K562 (cell line): ENCODE measurements at regions not wholly inside any gene's neighbourhood (a gene's known extent, or its start where the extent isn't known, plus 50 kb on each side); places are given as distances from the start of the nearest gene placed in this dataset.

ENCODE experiments used
- ATAC-seq: fragments of 200-7000 bp; cut with Tn5 transposase; 3 replicates; pipeline ENCODE4 v1.9.1; 2020; ENCODE audit warnings: moderate library complexity
- BruUV-seq: library from RNA; stranded (reverse); fragments of 400-500 nt; replicated peaks from 2 replicates; lab custom pipeline; 2021; lab: Mats Ljungman, UMichigan
- CTCF ChIA-PET: fragments of 300-600 bp; formaldehyde crosslinking; extraction: SDS; loops from one replicate; lab custom pipeline; 2021; ENCODE audit warnings: low intra/inter-chr PET ratio; lab: Yijun Ruan, JAX
- POLR2A ChIA-PET: fragments of 300-600, 350-650 bp; sonication (Branson Sonifier 250); formaldehyde crosslinking; extraction: SDS; loops from one replicate; lab custom pipeline; 2021; ENCODE audit warnings: antibody characterized with exemption, inconsistent platforms; lab: Yijun Ruan, JAX
- DNase-seq, 4 experiments: peaks; one replicate each; pipeline versions ENCODE4 v3.0.0 to v3.0.0-alpha.2; 2011 to 2018; ENCODE audit warnings: low spot score in 3 of 4, mixed read lengths in 3 of 4; ENCODE audit errors: extremely low read depth in 1 of 4
- FAIRE-seq: peaks from 2 replicates; lab custom pipeline; 2011; peaks lifted over from hg19 to GRCh38; lab: Jason Lieb, UNC
- H2AFZ ChIP-seq: 2 replicates; pipeline ENCODE4 v1.6.0; 2011; ENCODE audit warnings: low read depth, low read length, control low read depth, inconsistent platforms
- H3K27ac ChIP-seq: fragments of 200-600 bp; 3 replicates; pipeline ENCODE4 v1.8.0; 2011; ENCODE audit warnings: low read depth, mild to moderate bottlenecking, control low read depth, inconsistent platforms, low read length, moderate library complexity, mixed read lengths; ENCODE audit errors: extremely low read depth
- H3K27me3 ChIP-seq, 2 experiments: fragments of 300-600 bp in 1 of 2; 2 replicates in 1 of 2; 3 replicates in 1 of 2; pipeline versions ENCODE4 v1.6.0 to v1.8.0; 2011; ENCODE audit warnings: inconsistent platforms in 2 of 2, low read length in 2 of 2, mild to moderate bottlenecking in 1 of 2, mixed read lengths in 1 of 2, moderate library complexity in 1 of 2; ENCODE audit not compliant: control insufficient read depth in 2 of 2, insufficient read depth in 2 of 2
- H3K36me3 ChIP-seq: fragments of 300-600 bp; 3 replicates; pipeline ENCODE4 v1.8.0; 2011; ENCODE audit warnings: mild to moderate bottlenecking, low read length, inconsistent platforms; ENCODE audit not compliant: control insufficient read depth, insufficient read depth
- H3K4me1 ChIP-seq, 2 experiments: fragments of 200-600 bp in 1 of 2; replicated peaks in 1 of 2; 2 replicates in 1 of 2; 3 replicates in 1 of 2; pipeline versions ENCODE4 v1.5.1 to v1.8.0; 2011; ENCODE audit warnings: inconsistent platforms in 2 of 2, low read length in 2 of 2, mild to moderate bottlenecking in 1 of 2, mixed read lengths in 1 of 2, moderate library complexity in 1 of 2; ENCODE audit not compliant: control insufficient read depth in 2 of 2, insufficient read depth in 2 of 2
- H3K4me2 ChIP-seq: 2 replicates; pipeline ENCODE4 v1.6.1; 2011; ENCODE audit warnings: low read length, control low read depth, inconsistent platforms, mixed read lengths; ENCODE audit not compliant: insufficient read depth
- H3K4me3 ChIP-seq: fragments of 200-600 bp; sonication (generic), shearing (Covaris generic); 2 replicates; pipeline ENCODE4 v1.5.1; 2016; ENCODE audit warnings: control low read depth, inconsistent platforms
- H3K79me2 ChIP-seq: fragments of 200-600 bp; 3 replicates; pipeline ENCODE4 v1.8.0; 2011; ENCODE audit warnings: low read length, inconsistent platforms; ENCODE audit not compliant: control insufficient read depth, insufficient read depth
- H3K9ac ChIP-seq, 2 experiments: 2 replicates each; pipeline versions ENCODE4 v1.6.0 to v1.6.1; 2011; ENCODE audit warnings: low read depth in 2 of 2, low read length in 2 of 2, control low read depth in 1 of 2, inconsistent platforms in 1 of 2, mild to moderate bottlenecking in 1 of 2, mixed read lengths in 1 of 2; ENCODE audit not compliant: insufficient read depth in 1 of 2
- H3K9me1 ChIP-seq: one replicate; pipeline ENCODE4 v1.6.0; 2011; ENCODE audit warnings: inconsistent platforms, mild to moderate bottlenecking, low read length, moderate library complexity; ENCODE audit not compliant: control insufficient read depth, insufficient read depth
- H3K9me3 ChIP-seq: replicated peaks from 2 replicates; pipeline ENCODE4 v1.5.1; 2011; ENCODE audit warnings: low read depth, low read length, inconsistent platforms; ENCODE audit not compliant: control insufficient read depth, insufficient read depth
- H4K20me1 ChIP-seq: replicated peaks from 2 replicates; pipeline ENCODE4 v1.6.1; 2011; ENCODE audit warnings: low read length, inconsistent platforms, mixed read lengths; ENCODE audit not compliant: control insufficient read depth, insufficient read depth
- BRD4 ChIP-seq: fragments of 200-600 bp; sonication (generic); IDR thresholded peaks from 2 replicates; pipeline ENCODE4 v1.6.1; 2017; ENCODE audit warnings: inconsistent platforms
- CREM ChIP-seq: IDR thresholded peaks from 2 replicates; pipeline ENCODE4 v1.6.1; 2014; ENCODE audit warnings: antibody characterized with exemption, low read depth
- HDGF ChIP-seq: fragments of 450-650 bp; IDR thresholded peaks from 2 replicates; pipeline ENCODE4 v1.6.1; 2016
- LEF1 ChIP-seq: fragments of 450-650 bp; IDR thresholded peaks from 2 replicates; pipeline ENCODE4 v1.6.1; 2016; ENCODE audit warnings: mild to moderate bottlenecking
- MEF2D ChIP-seq: conservative IDR thresholded peaks from 2 replicates; pipeline ENCODE4 v1.6.1; 2016; ENCODE audit warnings: low read depth, missing genetic modification characterization, missing compliant biosample characterization
- MYBL2 ChIP-seq, 2 experiments: fragments of 450-650 bp in 1 of 2; sonication (generic) in 1 of 2; formaldehyde crosslinking in 1 of 2; IDR thresholded peaks; 2 replicates each; pipeline versions ENCODE4 v1.6.1 to v1.8.1; 2017 to 2022; ENCODE audit warnings: borderline replicate concordance in 1 of 2, inconsistent platforms in 1 of 2, low read depth in 1 of 2, mild to moderate bottlenecking in 1 of 2, missing genetic modification reagents in 1 of 2, moderate library complexity in 1 of 2
- RBM25 ChIP-seq: fragments of 200-400 bp; formaldehyde crosslinking; IDR thresholded peaks from 2 replicates; pipeline ENCODE4 v1.6.1; 2018; ENCODE audit warnings: low read length, low read depth, moderate library complexity; ENCODE audit not compliant: severe bottlenecking
- SIN3A ChIP-seq, 2 experiments: fragments of 150-350 bp in 1 of 2; IDR thresholded peaks; 2 replicates each; pipeline ENCODE4 v1.6.1; 2011 to 2016; ENCODE audit warnings: borderline replicate concordance in 2 of 2, low read depth in 2 of 2, low read length in 2 of 2, mild to moderate bottlenecking in 2 of 2, moderate library complexity in 2 of 2; ENCODE audit not compliant: control insufficient read depth in 1 of 2
- SMARCB1 ChIP-seq: IDR thresholded peaks from 2 replicates; pipeline ENCODE4 v1.6.1; 2011; ENCODE audit warnings: improper control_type of control experiment, low read depth; ENCODE audit not compliant: insufficient read length
- ZFP36 ChIP-seq: fragments of 150-350 bp; IDR thresholded peaks from 2 replicates; pipeline ENCODE4 v1.6.1; 2018; ENCODE audit warnings: low read length, low read depth; ENCODE audit not compliant: partially characterized antibody
- ZNF780A ChIP-seq: fragments of 250-450 bp; sonication (Bioruptor Pico); IDR thresholded peaks from 2 replicates; pipeline ENCODE4 v1.5.0; 2021; ENCODE audit warnings: mild to moderate bottlenecking
- WGBS: fragments of 100-300 bp; shearing (Covaris generic); methylation state at CpG from one replicate; pipeline ENCODE4 v1.1.6; 2016; ENCODE audit warnings: low coverage, mixed read lengths; ENCODE audit not compliant: insufficient coverage; ENCODE audit errors: missing lambda C conversion rate; 5-methylcytosine and 5-hydroxymethylcytosine counted together
- in situ Hi-C: fragments of 300-500 bp; cut with MboI; formaldehyde crosslinking; loops from 4 replicates; pipeline ENCODE4 v1.15.0; 2018; ENCODE audit warnings: inconsistent platforms, mixed read lengths
- intact Hi-C: fragments of 100-400 bp; cut with micrococcal nuclease; formaldehyde crosslinking; loops from 2 replicates; pipeline ENCODE4 v1.14.2; 2022

GRCh38 chr1:213652109-213652508 is 335.7 kb upstream of the PROX1 start:
- Histone ChIP-seq H3K4me2 (no peak overlapping the region), H3K79me2 (no peaks in the 10 kb centered on the region), H3K27ac (no peak overlapping the region), H3K36me3 (no peaks in the 10 kb centered on the region), H3K27me3 (peaks cover 0 to 13% of the 10 kb centered on the region in 2 experiments; a peak in 2 of 5 replicates), H4K20me1 (no peaks in the 10 kb centered on the region), H3K4me1 (no peaks in the 10 kb centered on the region), H3K9me3 (no peaks in the 10 kb centered on the region), H3K9me1 (no peaks in the 10 kb centered on the region), H2AFZ (no peak overlapping the region), H3K9ac (no peak overlapping the region), H3K4me3 (no peak overlapping the region)
- FAIRE-seq (no peak), DNase-seq (no peak), ATAC-seq (no peak)
- POLR2A ChIA-PET = no interaction called here
- in situ Hi-C loops (no loop called here), intact Hi-C loops (no loop called here)
- 0% methylated on average over 4 of the region's 4 CpGs for WGBS
- BruUV-seq = no TSS peak
- CTCF ChIA-PET = no interaction called here
- TF ChIP-seq MEF2D (tag) (no peak), RBM25 (peak; percentile 74), LEF1 (no peak), HDGF (no peak)

DNA sequence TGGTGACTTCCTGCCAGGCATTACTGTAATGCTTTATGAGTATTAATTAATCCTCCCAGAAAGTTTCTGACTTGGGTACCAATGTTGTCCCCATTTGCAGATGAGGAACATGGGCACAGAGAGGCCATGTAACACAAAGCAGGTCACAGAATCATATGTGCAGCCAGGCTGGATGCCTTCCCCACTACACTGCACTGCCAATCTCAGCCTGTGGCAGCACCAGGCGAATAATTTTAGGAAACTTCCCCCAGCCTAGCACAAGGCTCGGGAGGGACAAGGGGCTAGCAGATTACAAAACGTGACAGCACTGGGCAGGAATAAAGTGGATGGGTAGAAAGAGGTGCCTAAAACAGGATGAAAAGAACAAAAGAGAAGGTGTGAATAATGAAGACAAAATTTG is 331.7 kb upstream of the PROX1 start:
- POLR2A ChIA-PET = no interaction called here
- CTCF ChIA-PET = no interaction called here

More for the DNA sequence above, 331.7 kb upstream of the PROX1 start:
- Histone ChIP-seq H3K27ac (no peak overlapping the region), H3K4me2 (no peak overlapping the region), H3K27me3 (0 out of 5 replicates have a peak, but pooled peaks cover 0 to 6% of the 10 kb centered on the region in 2 experiments), H3K9ac (no peak overlapping the region), H2AFZ (no peak overlapping the region), H4K20me1 (no peaks in the 10 kb centered on the region), H3K4me1 (no peaks in the 10 kb centered on the region), H3K9me3 (no peaks in the 10 kb centered on the region), H3K4me3 (no peak overlapping the region), H3K79me2 (no peaks in the 10 kb centered on the region), H3K36me3 (no peaks in the 10 kb centered on the region), H3K9me1 (no peaks in the 10 kb centered on the region)
- intact Hi-C loops = no loop called here
- TF ChIP-seq BRD4 (no peak), SMARCB1 (no peak), SIN3A (IDR thresholded peaks at IDR 0.05; ENCODE audit: borderline replicate concordance in 2 of 2, control insufficient read depth in 1 of 2, low read depth in 2 of 2, low read length in 2 of 2) (no peak), MYBL2 (IDR thresholded peaks at IDR 0.05; ENCODE audit: low read depth) (no peak), MYBL2 (CRISPR knock-in tag; IDR thresholded peaks at IDR 0.05; ENCODE audit: borderline replicate concordance) (no peak), ZFP36 (no peak), CREM (no peak), ZNF780A (CRISPR knock-in tag) (no peak)
- no peak for ATAC-seq
- 0% methylated on average over 3 of the region's 3 CpGs for WGBS
- BruUV-seq = no TSS peak
- no peak for FAIRE-seq
- in situ Hi-C loops = no loop called here
- no peak for DNase-seq
